ENCODE measurements at regions not wholly inside any gene's neighbourhood (a gene's known extent, or its start where the extent isn't known, plus 50 kb on each side); places are given as distances from the start of the nearest gene placed in this dataset.

DNA sequence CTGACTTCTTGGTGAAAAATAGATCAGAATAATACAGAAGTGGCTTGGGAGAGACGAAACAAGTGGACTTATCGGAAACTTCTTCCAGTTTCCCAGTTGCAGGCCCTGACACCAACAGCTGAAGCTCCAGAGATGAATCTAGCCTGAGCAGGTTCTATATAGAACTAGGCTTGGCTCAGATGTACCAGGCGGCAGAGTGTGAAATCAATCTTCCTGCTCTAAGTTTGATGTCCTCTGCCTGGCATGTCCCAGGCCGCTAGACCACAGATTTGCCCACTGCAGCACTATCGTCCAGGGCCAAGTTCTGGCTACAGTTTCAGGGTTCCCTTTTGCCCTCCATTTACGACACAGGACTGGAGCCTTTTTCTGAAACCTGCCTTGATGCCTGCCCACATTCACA is 91.3 kb upstream of the PLEKHA5 start:
- TF ChIP-seq SP1 (IDR thresholded peaks at IDR 0.05) (no peak), BHLHE40 (IDR thresholded peaks at IDR 0.05; ENCODE audit: borderline replicate concordance) (no peak), CTBP1 (IDR thresholded peaks at IDR 0.05; ENCODE audit: borderline replicate concordance) (no peak), FOXK2 (IDR thresholded peaks at IDR 0.05) (no peak), FOXA1 (IDR thresholded peaks at IDR 0.05) (no peak), FOXM1 (IDR thresholded peaks at IDR 0.05; ENCODE audit: borderline replicate concordance) (no peak), HDGF (IDR thresholded peaks at IDR 0.05; ENCODE audit: borderline replicate concordance) (no peak), TARDBP (IDR thresholded peaks at IDR 0.05) (no peak), SUZ12 (IDR thresholded peaks at IDR 0.05) (no peak), LEF1 (IDR thresholded peaks at IDR 0.05; ENCODE audit: borderline replicate concordance) (no peak), L3MBTL2 (conservative IDR thresholded peaks at IDR 0.05) (no peak), ZNF384 (IDR thresholded peaks at IDR 0.05) (no peak)
- TF ChIP-seq, protein P1, sequence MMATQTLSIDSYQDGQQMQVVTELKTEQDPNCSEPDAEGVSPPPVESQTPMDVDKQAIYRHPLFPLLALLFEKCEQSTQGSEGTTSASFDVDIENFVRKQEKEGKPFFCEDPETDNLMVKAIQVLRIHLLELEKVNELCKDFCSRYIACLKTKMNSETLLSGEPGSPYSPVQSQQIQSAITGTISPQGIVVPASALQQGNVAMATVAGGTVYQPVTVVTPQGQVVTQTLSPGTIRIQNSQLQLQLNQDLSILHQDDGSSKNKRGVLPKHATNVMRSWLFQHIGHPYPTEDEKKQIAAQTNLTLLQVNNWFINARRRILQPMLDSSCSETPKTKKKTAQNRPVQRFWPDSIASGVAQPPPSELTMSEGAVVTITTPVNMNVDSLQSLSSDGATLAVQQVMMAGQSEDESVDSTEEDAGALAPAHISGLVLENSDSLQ (IDR thresholded peaks at IDR 0.05) = no peak

Measured in HEK293T (cell line).